GM18951 (cell line): ENCODE measurements at regions not wholly inside any gene's neighbourhood (a gene's known extent, or its start where the extent isn't known, plus 50 kb on each side); places are given as distances from the start of the nearest gene placed in this dataset.
"Not testable (repeated sequence)": the region's sequence is repeated elsewhere in the genome, so short reads cannot be mapped to it uniquely, and the experiment has no call there.

Source experiments
- POLR2A ChIP-seq: IDR thresholded peaks from 4 replicates; pipeline ENCODE4 v1.6.1; 2011; ENCODE audit warnings: mild to moderate bottlenecking; ENCODE audit not compliant: insufficient read length, insufficient read depth; ENCODE audit errors: extremely low read depth
- in situ Hi-C: fragments of 300-500 bp; cut with MboI; formaldehyde crosslinking; loops from one replicate; pipeline ENCODE4 v1.12.0; 2022; ENCODE audit warnings: low sequenced_read_pairs, mixed read lengths, inconsistent platforms; ENCODE audit not compliant: unreplicated experiment

GRCh38 chr6:16019462-16019861 is 109.4 kb upstream of the MYLIP start:
- no peak for TF ChIP-seq POLR2A
- in situ Hi-C loops, result no loop called here

GRCh38 chr6:16018626-16019025 is 110.3 kb upstream of the MYLIP start:
- in situ Hi-C loops, result no loop called here
- no peak for TF ChIP-seq POLR2A

- in situ Hi-C loops, result not testable (repeated sequence)
These were observed 114.6 kb upstream of the MYLIP start for GRCh38 chr6:16014325-16014724.

GRCh38 chr6:16007146-16007545 is 121.7 kb upstream of the MYLIP start:
- in situ Hi-C loops, result no loop called here
- no peak for TF ChIP-seq POLR2A

GRCh38 chr6:16006681-16007080 is 122.2 kb upstream of the MYLIP start:
- TF ChIP-seq POLR2A, result no peak
- in situ Hi-C loops, result no loop called here

- TF ChIP-seq POLR2A, result no peak
- in situ Hi-C loops, result no loop called here
These were observed 123.8 kb upstream of the MYLIP start for GRCh38 chr6:16004934-16005679.

- TF ChIP-seq POLR2A, result no peak
- in situ Hi-C loops, result no loop called here
These were observed 125.7 kb upstream of the MYLIP start for GRCh38 chr6:16003197-16003491.

GRCh38 chr6:16002332-16003196 is 126.3 kb upstream of the MYLIP start:
- no peak for TF ChIP-seq POLR2A
- in situ Hi-C loops, result no loop called here

GRCh38 chr6:16001158-16001557 is 127.7 kb upstream of the MYLIP start:
- in situ Hi-C loops, result no loop called here
- no peak for TF ChIP-seq POLR2A

GRCh38 chr6:15999201-15999600 is 129.7 kb upstream of the MYLIP start:
- TF ChIP-seq POLR2A, result no peak
- in situ Hi-C loops, result no loop called here

- in situ Hi-C loops, result no loop called here
These were observed 131.1 kb upstream of the MYLIP start for GRCh38 chr6:15997586-15998388.

GRCh38 chr6:15996030-15996429 is 132.9 kb upstream of the MYLIP start:
- no peak for TF ChIP-seq POLR2A
- in situ Hi-C loops, result no loop called here

More at GRCh38 chr6:15997586-15998388, 131.1 kb upstream of the MYLIP start:
- TF ChIP-seq POLR2A, result no peak

- in situ Hi-C loops, result no loop called here
- no peak for TF ChIP-seq POLR2A
These were observed 133.4 kb upstream of the MYLIP start for GRCh38 chr6:15995493-15995892.
